ENCODE measurements at regions not wholly inside any gene's neighbourhood (a gene's known extent, or its start where the extent isn't known, plus 50 kb on each side); places are given as distances from the start of the nearest gene placed in this dataset.
"Not testable (repeated sequence)": the region's sequence is repeated elsewhere in the genome, so short reads cannot be mapped to it uniquely, and the experiment has no call there.

- Histone ChIP-seq H3K4me3 (ENCODE audit: low read length) (no peak overlapping the region), H3K9ac (ENCODE audit: low read length) (no peak overlapping the region), H3K4me2 (ENCODE audit: low read depth, low read length) (no peak overlapping the region), H3K27ac (ENCODE audit: low read length) (no peak overlapping the region), H2AFZ (ENCODE audit: low read length) (no peak overlapping the region), H3K9me2 (replicated peaks; ENCODE audit: insufficient read depth, low read length) (no peaks in the 10 kb centered on the region), H3K79me2 (ENCODE audit: low read length) (no peaks in the 10 kb centered on the region), H3K36me3 (replicated peaks; ENCODE audit: insufficient read depth, low read length) (no peaks in the 10 kb centered on the region), H3K27me3 (replicated peaks; ENCODE audit: insufficient read depth, low read length) (no peaks in the 10 kb centered on the region), H4K20me1 (ENCODE audit: insufficient read depth, low read length) (no peaks in the 10 kb centered on the region), H3K4me1 (ENCODE audit: low read length) (no peaks in the 10 kb centered on the region), H3K9me3 (replicated peaks; ENCODE audit: insufficient read depth, low read length) (no peaks in the 10 kb centered on the region), H3F3A (ENCODE audit: insufficient read depth, low read length) (no peaks in the 10 kb centered on the region)
- DNase-seq = no peak
- no peak for TF ChIP-seq EZH2 (optimal IDR thresholded peaks at IDR 0.05; ENCODE audit: low read depth, low read length)
- no peak for TF ChIP-seq CTCF (IDR thresholded peaks at IDR 0.05; ENCODE audit: low read length)
- TF ChIP-seq EZH2phosphoT487 (IDR thresholded peaks at IDR 0.05; ENCODE audit: low read length) = no peak
Observed at GRCh38 chr5:26326153-26326759, 712.1 kb downstream of the CDH9 start.

- H3K27ac ChIP-seq (ENCODE audit: low read length); H3K9me2 ChIP-seq (replicated peaks; ENCODE audit: insufficient read depth, low read length); H3K9ac ChIP-seq (ENCODE audit: low read length); H3K9me3 ChIP-seq (replicated peaks; ENCODE audit: insufficient read depth, low read length); H3K4me2 ChIP-seq (ENCODE audit: low read depth, low read length); H3K4me1 ChIP-seq (ENCODE audit: low read length); H3K4me3 ChIP-seq (ENCODE audit: low read length); H4K20me1 ChIP-seq (ENCODE audit: insufficient read depth, low read length); H3F3A ChIP-seq (ENCODE audit: insufficient read depth, low read length); H3K27me3 ChIP-seq (replicated peaks; ENCODE audit: insufficient read depth, low read length); H2AFZ ChIP-seq (ENCODE audit: low read length); H3K79me2 ChIP-seq (ENCODE audit: low read length); DNase-seq; H3K36me3 ChIP-seq (replicated peaks; ENCODE audit: insufficient read depth, low read length): not testable (repeated sequence)
Observed at GRCh38 chr5:26325432-26325831, 713.0 kb downstream of the CDH9 start.

GRCh38 chr5:26324273-26324895 is 714.0 kb downstream of the CDH9 start:
- not testable (repeated sequence) for H3K79me2 ChIP-seq (ENCODE audit: low read length); DNase-seq; H4K20me1 ChIP-seq (ENCODE audit: insufficient read depth, low read length); H3K4me1 ChIP-seq (ENCODE audit: low read length); H3K27ac ChIP-seq (ENCODE audit: low read length); H3F3A ChIP-seq (ENCODE audit: insufficient read depth, low read length); H3K4me2 ChIP-seq (ENCODE audit: low read depth, low read length); H3K27me3 ChIP-seq (replicated peaks; ENCODE audit: insufficient read depth, low read length); H3K4me3 ChIP-seq (ENCODE audit: low read length); H3K36me3 ChIP-seq (replicated peaks; ENCODE audit: insufficient read depth, low read length); H3K9ac ChIP-seq (ENCODE audit: low read length); H3K9me3 ChIP-seq (replicated peaks; ENCODE audit: insufficient read depth, low read length); H2AFZ ChIP-seq (ENCODE audit: low read length); H3K9me2 ChIP-seq (replicated peaks; ENCODE audit: insufficient read depth, low read length)

GRCh38 chr5:26323794-26324193 is 714.6 kb downstream of the CDH9 start:
- Histone ChIP-seq H4K20me1 (ENCODE audit: insufficient read depth, low read length) (no peaks in the 10 kb centered on the region), H3K4me2 (ENCODE audit: low read depth, low read length) (no peak overlapping the region), H3K9ac (ENCODE audit: low read length) (no peak overlapping the region), H3K79me2 (ENCODE audit: low read length) (no peaks in the 10 kb centered on the region), H3K36me3 (replicated peaks; ENCODE audit: insufficient read depth, low read length) (no peaks in the 10 kb centered on the region), H3F3A (ENCODE audit: insufficient read depth, low read length) (no peaks in the 10 kb centered on the region), H2AFZ (ENCODE audit: low read length) (no peak overlapping the region), H3K27ac (ENCODE audit: low read length) (no peak overlapping the region), H3K4me3 (ENCODE audit: low read length) (no peak overlapping the region), H3K9me3 (replicated peaks; ENCODE audit: insufficient read depth, low read length) (no peaks in the 10 kb centered on the region), H3K4me1 (ENCODE audit: low read length) (no peaks in the 10 kb centered on the region), H3K27me3 (replicated peaks; ENCODE audit: insufficient read depth, low read length) (no peaks in the 10 kb centered on the region), H3K9me2 (replicated peaks; ENCODE audit: insufficient read depth, low read length) (no peaks in the 10 kb centered on the region)
- TF ChIP-seq EZH2 (optimal IDR thresholded peaks at IDR 0.05; ENCODE audit: low read depth, low read length) (no peak), CTCF (IDR thresholded peaks at IDR 0.05; ENCODE audit: low read length) (no peak), EZH2phosphoT487 (IDR thresholded peaks at IDR 0.05; ENCODE audit: low read length) (no peak)
- no peak for DNase-seq

Measured in MM.1S (cell line).